ENCODE measurements at regions not wholly inside any gene's neighbourhood (a gene's known extent, or its start where the extent isn't known, plus 50 kb on each side); places are given as distances from the start of the nearest gene placed in this dataset.

GRCh38 chr5:173750538-173751265 lies 134.3 kb upstream of the BOD1 start (continued):
- no peak for TF ChIP-seq FOXO4 (CRISPR knock-in tag; conservative IDR thresholded peaks at IDR 0.05)
- no peak for TF ChIP-seq CBX5 (CRISPR knock-in tag; IDR thresholded peaks at IDR 0.05; ENCODE audit: borderline replicate concordance)
- TF ChIP-seq ZNF75D (CRISPR knock-in tag; IDR thresholded peaks at IDR 0.05; ENCODE audit: borderline replicate concordance): no peak
- TF ChIP-seq NKX3-1 (CRISPR knock-in tag; IDR thresholded peaks at IDR 0.05): no peak
- no peak for TF ChIP-seq ZNF614 (CRISPR knock-in tag; IDR thresholded peaks at IDR 0.05; ENCODE audit: borderline replicate concordance)
- TF ChIP-seq PAF1 (CRISPR knock-in tag; IDR thresholded peaks at IDR 0.05): no peak
- TF ChIP-seq ZNF572 (CRISPR knock-in tag; IDR thresholded peaks at IDR 0.05): no peak
- TF ChIP-seq TOE1 (CRISPR knock-in tag; IDR thresholded peaks at IDR 0.05): no peak

GRCh38 chr5:173751266-173751600 lies 134.8 kb upstream of the BOD1 start:
- intact Hi-C loops (cut with micrococcal nuclease; ENCODE audit: unreplicated experiment): no loop called here
- no peak for ATAC-seq
- CTCF ChIA-PET (ENCODE audit: low intra/inter-chr PET ratio, low total read pairs): no interaction called here
- TF ChIP-seq, protein P1, sequence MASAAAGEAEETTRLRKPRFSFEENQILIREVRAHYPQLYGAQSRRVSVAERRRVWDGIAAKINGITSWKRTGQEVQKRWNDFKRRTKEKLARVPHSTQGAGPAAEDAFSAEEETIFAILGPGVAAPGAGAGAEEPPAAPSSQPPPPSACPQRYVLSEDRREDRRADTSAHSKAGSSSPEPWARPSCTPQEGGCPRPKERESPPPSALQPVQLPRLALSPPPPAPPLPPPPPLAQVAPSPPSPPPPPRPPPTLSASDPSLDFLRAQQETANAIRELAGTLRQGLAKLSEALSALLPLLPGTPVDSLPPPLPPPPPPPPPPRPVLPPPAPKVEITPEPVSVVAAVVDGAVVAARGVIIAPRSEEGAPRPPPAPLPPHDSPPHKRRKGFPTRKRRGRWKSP (CRISPR knock-in tag; IDR thresholded peaks at IDR 0.05): no peak
- TF ChIP-seq ZKSCAN1 (IDR thresholded peaks at IDR 0.05; ENCODE audit: low read length): no peak
- TF ChIP-seq YY1 (IDR thresholded peaks at IDR 0.05; ENCODE audit: insufficient read depth, insufficient replicate concordance, low read depth, low read length): no peak
- no peak for TF ChIP-seq ZNF460 (CRISPR knock-in tag; IDR thresholded peaks at IDR 0.05; ENCODE audit: borderline replicate concordance)
- no peak for TF ChIP-seq ZNF816 (CRISPR knock-in tag; IDR thresholded peaks at IDR 0.05; ENCODE audit: borderline replicate concordance)
- no peak for TF ChIP-seq ZNF484 (CRISPR knock-in tag; IDR thresholded peaks at IDR 0.05; ENCODE audit: borderline replicate concordance, low read depth)
- no peak for TF ChIP-seq TERF1 (CRISPR knock-in tag; IDR thresholded peaks at IDR 0.05)

More at GRCh38 chr5:173751266-173751600, 134.8 kb upstream of the BOD1 start:
- H2AFZ ChIP-seq (ENCODE audit: low read length): no peak overlapping the region
- no peak overlapping the region for H3K4me2 ChIP-seq (ENCODE audit: low read depth, low read length)
- H3K4me3 ChIP-seq (replicated peaks in 1 of 3; ENCODE audit: insufficient read depth in 1 of 3, low read depth in 2 of 3, low read length in 3 of 3): no peak overlapping the region
- in situ Hi-C loops (cut with HindIII; ENCODE audit: extremely low pct_ligation_motif_present, low pct_unique_long_range_greater_than_20kb): loop anchor here (25.0 kb wide), 1 partner anchor 211 kb away; no protein-coding TSS in a partner anchor
- WGBS (ENCODE audit: low lambda C conversion rate): 77% methylated on average over 3 of the region's 5 CpGs
- no peaks in the 10 kb centered on the region for H3K36me3 ChIP-seq (replicated peaks in 1 of 2; ENCODE audit: control insufficient read depth in 1 of 2, insufficient read depth in 2 of 2, low read length in 2 of 2)
- H3K27me3 ChIP-seq (ENCODE audit: control insufficient read depth in 1 of 2, insufficient read depth in 2 of 2, low read length in 2 of 2): no peaks in the 10 kb centered on the region
- no peak overlapping the region for H3K27ac ChIP-seq (ENCODE audit: extremely low read length, insufficient read depth, low read length)
- DNase-seq (ENCODE audit: low spot score): no peak
- H3K4me1 ChIP-seq (ENCODE audit: insufficient read depth, low read length): peaks cover 39% of the 10 kb centered on the region
- H3K9me3 ChIP-seq (ENCODE audit: low read length): no peaks in the 10 kb centered on the region
- BruUV-seq (replicated peaks): no TSS peak
- no peak overlapping the region for H3K9ac ChIP-seq (ENCODE audit: insufficient read depth, low read depth, low read length)
- POLR2A ChIA-PET: no interaction called here
- FAIRE-seq: no peak
- no peaks in the 10 kb centered on the region for H3K79me2 ChIP-seq (ENCODE audit: insufficient read depth, low read length)
- H4K20me1 ChIP-seq (ENCODE audit: insufficient read depth, low read length): no peaks in the 10 kb centered on the region

All from HepG2 (cell line).